Stimulated activated CD4-positive, alpha-beta T cell treated with anti-CD3 and anti-CD28 coated beads, Interleukin-4, amount 100 ng/mL, for 48 hours (primary cell): ENCODE measurements at regions not wholly inside any gene's neighbourhood (a gene's known extent, or its start where the extent isn't known, plus 50 kb on each side); places are given as distances from the start of the nearest gene placed in this dataset.

Source experiments
- DNase-seq, 2 donors: peaks; one replicate each; pipeline ENCODE4 v3.0.0-alpha.2; 2020; ENCODE audit warnings: low read depth in 2 of 2

DNA sequence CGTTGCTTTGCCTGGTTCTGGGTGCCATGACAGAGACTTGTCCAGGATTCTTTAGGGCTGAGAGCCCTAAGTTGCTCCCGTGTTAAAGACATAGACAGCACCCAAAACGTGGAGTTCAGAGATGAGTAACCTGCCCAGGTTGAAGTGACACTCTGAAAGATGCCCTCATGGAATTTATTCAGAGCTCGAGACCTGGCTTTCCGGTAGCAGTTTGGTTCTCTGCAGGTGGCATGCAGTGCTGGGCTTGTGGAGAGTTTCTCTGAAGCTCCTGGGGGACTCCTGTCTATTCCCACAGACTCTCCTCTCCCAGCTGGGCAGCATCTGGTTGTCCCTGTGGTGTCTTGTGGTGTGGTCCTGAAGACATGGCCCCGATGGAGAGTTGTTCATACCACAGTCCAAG, 241.0 kb downstream of the RHOU start:
- no peak for DNase-seq

DNA sequence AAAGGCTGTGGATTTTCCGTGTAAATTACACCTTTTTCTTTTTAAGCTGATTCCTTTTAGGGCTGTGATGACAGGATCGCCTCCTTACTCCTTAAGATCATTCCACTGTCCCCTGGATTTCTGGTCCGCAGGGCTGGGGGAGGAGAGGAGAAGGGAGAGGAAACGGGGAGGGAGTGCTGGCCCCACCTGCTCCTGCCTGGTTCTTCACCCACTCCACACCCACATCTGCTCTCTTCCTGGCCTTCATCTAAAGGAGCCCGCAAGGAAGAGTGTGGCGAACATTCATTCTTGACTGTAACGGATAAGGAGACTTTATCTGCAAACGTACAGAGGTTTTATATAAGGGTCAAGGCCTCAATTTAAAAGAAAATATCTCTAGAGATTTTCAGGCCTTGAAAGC, 242.0 kb downstream of the RHOU start:
- DNase-seq: no peak

DNA sequence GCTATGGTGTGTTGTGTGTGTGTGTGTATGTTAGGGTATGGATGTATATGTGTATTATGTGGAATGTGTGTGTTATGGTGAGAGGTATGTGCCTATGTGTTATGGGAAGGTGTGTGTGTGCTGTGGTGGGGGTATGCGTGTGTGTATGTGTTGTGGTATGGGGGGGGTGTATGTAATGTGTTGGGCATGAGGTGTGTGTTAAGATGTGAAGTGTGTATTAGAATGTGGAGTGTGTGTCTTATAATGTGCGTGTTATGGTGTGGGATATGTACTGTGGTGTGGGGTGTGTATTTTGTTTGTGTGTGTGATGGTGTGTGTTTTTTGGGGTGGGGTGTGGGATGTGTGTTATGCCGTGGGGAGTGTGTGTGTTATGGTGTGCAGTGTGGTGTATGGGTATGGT, 242.5 kb downstream of the RHOU start:
- DNase-seq: no peak

DNA sequence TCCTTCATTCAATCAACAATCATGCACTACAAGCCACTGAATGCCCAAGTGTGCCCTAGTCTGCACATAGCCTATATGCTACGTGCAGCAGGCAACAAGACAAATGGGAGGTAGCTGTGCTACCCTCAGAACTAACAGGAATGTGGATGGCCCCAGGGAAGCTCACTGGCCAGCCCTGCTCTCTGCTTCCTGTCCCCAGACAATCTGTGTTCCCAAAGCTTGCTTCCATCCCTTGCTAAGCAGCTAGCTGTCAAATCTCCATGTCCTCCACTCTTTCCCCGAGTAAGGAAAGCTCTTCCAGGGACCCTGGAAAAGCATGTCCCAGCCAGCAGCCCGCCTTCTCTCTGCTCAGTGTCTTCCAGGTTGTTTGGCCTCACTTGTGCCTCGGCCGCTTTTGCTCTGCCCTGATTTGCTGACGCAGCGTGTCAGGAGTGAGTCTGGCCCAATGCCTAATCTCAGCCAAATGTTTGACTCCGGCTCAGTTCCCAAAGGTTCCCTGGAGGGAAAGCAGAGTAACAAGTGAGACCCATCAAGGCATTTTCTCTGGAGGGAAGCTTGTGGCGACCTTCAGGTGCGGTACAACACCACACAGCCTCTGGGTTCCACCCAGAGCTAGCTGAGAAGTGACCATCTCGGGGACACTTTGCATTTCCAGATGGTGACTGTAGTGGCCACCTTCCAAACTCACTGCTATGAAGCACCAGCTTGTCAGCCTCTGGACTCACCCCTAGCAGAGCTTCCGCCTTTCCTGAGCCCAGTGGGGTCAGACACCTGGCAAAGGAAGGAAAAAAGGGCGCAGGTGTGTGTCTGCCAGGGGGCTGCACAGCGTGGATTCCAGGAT, 243.4 kb downstream of the RHOU start:
- DNase-seq: no peak

DNA sequence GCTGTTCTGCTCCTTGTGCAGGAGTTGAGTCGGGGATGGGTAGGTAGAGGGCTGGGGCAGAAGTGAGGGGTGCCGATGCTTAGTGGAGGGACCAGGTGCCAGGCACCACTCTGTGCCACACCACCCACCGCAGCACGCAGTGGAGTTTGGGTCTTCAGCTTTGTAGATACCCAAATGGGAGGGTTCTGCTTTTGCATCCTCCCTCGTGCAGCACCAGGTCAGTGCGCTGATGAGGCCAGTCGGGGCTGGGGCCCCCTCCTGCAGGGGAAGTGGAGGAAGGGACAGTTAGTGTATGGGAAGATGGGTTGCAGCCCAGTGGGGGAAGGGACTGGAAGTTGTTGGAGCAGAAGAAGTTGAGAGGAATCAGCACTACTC, 244.0 kb downstream of the RHOU start:
- no peak for DNase-seq

DNA sequence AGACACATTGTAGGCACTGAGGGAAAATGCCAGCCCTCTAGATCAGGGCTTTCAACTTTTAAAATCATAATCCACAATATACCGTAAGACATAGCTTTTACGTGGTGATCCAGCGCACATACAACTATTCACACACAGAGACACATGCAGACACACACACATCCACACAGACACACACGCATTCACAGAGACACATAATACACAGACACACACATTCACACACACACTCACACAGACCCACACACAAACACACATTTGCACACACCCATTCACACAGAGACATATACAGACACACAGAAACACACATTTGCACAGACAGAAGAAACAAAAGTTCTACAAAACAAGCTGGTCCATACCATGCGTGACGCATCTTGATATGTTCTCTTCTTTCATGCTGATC, 244.5 kb downstream of the RHOU start:
- no peak for DNase-seq

DNA sequence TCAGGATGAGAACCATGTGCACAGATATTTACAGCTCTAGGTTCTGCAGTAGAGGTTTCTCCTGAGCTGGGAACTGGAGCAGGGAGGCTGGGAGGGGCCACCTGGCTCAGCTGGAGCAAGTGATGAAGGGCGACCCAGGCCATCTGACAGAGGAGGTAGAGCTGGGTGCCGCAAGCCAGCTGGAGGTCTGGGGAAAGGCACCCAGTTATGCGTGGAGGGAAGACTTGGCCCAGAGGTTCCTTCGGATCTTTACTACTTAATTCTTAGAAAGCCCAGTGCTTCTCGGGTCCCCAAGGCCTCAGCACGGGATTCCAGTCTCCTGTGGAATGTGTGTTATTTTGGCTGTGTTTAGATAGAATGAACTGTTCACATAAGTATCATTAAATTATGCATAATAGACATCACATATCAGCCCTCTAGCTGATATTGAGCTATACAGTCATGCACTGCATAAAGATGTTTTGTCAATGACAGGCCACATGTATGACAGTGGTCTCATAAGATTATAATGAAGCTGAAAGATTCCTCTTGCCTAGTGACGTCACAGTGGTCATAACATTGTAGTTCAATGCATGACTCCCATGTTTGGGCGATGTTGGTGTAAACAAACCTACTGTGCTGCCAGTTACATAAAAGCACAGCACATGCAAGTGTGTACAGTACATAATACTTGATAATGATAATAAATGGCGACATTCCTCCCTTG, 245.1 kb downstream of the RHOU start:
- no peak for DNase-seq

DNA sequence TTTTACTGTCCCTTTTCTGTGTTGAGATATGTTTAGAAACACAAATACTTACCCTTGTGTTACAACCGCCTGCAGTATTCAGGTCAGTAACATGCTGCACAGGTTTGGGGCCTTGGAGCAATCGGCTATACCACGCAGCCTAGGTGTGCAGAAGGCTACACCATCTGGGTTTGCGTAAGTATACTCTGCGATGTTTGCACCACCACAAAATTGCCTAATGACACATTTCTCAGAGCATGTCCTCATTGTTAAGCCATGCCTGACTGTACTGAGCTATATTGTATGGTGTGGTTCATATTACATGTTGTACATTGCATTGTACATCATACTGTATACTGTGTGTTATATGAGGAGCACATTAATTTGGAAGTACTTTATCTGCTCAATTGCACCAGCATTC, 247.4 kb downstream of the RHOU start:
- DNase-seq: no peak

DNA sequence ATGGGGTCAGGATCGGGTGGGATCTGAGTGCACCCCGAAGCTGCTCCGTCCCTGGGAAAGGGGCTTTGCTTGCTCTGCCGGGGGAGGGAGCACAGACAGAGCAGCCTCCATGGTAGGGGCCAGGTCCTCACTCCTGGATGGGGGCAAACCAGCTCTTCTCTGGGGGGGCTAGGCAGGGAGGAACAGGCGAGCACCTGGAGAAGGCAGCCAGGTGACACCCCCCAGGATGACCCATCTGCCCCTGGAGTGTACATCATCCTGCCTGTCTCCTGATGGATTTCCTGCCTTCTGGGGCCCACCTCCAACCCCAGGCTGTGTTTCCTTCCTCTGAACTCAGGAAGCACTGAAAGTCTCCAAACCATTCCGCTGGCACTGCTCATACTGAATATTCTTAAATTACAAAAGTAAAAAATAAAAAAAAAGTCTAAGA, 248.0 kb downstream of the RHOU start:
- no peak for DNase-seq

DNA sequence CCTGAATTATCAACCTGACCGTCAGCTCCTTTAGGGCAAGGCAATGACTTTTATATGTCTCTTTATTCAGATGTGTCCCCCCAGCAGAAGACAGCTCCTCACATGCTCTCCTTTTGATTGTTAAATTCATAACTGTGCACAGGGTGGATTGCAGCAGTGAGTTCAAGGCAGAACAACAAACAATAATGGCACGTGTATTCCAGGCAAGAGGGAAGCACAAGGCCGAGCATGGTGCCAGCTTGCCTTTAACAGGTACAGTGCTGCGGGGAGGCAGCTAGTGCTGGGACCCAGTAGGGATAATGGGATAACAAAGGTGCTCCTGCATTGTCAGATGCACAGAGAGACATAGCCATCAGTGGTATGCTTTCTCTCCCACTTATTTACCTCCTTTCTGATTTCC, 248.4 kb downstream of the RHOU start:
- DNase-seq: no peak

DNA sequence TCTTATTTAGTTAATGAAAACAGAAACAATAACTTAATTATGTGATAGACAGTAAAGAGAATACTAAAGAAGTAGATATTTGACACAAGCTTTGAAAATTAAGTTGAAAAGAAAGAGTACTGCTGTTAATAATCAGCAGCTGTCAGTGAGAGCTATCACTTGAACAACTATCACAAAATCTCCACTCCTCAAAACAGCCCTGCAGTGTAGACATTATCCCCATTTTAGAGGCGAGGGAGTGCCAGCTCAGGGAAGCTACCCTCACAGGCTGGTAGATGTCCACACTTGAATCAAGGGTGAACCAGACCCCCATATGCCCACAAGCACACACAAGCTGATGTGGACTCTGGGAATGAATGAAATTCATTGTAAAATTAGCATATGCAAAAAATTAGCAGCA, 248.8 kb downstream of the RHOU start:
- no peak for DNase-seq

DNA sequence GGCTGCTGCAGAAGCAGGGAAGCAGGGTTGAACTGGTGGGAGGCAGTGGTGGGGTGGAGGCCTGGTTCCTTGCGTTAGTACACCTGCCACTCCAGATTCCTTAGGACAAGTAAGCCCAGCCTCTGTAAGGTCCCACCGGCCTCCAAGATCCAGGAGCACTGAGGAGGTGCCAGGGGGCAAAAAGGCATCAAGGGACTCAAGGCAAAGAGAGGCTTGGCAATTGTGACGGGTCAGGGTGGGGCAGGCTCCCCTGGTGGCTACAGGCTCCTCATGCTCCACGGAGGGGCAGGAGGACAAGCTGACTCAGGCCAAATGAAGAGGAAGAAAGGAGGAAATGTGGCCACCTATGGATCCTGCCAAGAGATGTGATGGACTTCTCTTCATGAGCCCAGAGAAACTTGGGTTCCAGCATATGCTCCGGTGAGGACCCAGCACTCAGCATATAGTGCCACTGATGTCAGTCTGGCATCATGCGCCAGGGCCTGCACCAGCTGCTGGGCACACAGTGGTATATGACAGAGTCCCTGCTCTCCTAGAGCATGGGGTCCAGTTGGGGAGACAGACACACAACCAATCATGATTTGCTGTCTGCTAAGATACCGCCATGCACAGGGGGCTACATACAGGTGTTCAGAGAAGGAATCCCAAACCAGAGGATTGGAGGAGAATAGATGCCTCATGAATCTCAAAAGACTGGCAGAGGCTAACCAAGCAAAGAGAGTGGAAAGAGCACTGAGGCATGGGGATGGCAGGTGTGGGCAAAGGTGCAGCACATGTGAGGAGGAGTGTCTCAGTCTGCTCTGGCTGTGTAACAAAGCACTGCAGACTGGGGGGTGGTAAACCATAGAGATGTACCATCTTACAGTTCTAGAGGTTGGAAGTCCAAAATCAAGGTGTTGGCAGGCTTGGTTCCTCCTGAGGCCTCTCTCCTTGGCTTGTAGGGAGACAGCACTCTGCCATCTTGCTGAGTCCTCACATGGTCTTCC, 249.7 kb downstream of the RHOU start:
- no peak for DNase-seq

DNA sequence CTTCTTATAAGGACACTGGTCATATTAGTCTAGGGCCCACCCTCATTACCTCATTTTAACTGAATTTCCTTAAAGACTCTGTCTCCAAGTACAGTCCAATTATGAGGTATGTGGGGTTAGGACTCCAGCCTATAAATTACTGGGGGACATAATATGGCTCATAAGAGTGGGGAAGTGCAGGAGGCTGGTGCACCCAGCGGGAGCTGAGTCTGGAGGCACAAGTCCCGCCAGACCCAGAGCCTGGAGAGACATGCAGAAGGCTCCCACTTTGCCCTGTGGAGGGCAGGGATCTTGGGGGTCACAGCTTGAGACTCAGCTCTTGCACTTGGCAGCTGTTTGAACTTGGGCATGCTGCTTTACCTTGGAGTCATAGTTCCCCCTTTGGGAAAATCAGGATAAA, 250.4 kb downstream of the RHOU start:
- no peak for DNase-seq

DNA sequence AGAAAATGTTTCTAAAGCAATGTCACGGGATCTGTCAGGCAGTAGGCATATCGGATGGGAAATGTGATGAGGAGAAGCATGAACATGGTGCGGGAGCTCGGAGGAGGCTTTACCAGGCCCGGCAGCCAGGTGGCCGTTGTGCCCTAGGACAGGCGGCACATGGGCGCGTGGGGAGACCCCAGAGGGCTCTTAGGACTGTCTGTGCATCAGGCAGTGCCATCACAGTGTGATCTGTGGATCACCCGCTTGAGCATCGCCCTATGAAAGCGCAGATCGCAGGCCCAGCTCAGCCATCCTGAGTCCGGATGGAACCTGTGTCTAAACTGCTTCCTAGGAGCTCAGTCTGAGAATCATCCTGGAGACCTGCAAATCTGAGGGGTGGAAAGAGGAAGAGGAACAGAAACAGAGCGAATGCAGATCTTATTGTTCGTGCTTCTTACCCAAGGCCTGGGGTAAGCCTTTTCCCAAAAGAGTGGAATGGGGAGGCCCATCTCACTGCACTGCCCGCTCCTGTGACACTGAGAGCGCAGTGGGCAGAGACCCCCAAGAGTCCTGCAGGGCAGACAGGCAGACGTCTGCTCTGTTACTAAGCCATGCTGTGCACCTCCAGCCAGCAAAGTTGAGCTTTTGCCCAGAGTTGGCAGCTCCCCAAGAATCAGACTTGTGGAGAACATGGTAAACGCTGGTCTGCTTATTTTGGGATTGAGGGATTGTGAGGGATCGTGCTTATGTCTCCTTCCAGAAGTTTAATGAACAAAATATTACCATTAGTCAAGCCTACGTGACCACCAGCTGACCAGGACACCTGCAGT, 251.0 kb downstream of the RHOU start:
- no peak for DNase-seq

DNA sequence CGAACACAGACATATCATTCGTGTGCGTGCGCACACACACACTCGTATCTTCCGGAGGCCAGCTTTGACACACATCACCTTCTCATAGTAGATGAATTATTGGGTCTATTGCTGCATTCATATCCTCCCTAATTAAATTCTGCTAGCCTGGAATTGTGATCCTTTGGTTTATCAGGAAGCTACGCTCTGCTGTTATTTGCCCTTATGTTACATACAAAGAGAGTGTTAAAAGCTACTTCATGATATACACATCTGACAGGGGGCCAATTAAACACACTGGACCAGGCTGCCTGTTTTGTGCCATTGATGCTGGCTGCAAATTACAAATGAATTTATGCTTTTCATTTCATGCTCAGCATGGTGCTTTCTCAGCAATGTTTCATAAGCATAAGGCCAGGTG, 252.0 kb downstream of the RHOU start:
- no peak for DNase-seq

DNA sequence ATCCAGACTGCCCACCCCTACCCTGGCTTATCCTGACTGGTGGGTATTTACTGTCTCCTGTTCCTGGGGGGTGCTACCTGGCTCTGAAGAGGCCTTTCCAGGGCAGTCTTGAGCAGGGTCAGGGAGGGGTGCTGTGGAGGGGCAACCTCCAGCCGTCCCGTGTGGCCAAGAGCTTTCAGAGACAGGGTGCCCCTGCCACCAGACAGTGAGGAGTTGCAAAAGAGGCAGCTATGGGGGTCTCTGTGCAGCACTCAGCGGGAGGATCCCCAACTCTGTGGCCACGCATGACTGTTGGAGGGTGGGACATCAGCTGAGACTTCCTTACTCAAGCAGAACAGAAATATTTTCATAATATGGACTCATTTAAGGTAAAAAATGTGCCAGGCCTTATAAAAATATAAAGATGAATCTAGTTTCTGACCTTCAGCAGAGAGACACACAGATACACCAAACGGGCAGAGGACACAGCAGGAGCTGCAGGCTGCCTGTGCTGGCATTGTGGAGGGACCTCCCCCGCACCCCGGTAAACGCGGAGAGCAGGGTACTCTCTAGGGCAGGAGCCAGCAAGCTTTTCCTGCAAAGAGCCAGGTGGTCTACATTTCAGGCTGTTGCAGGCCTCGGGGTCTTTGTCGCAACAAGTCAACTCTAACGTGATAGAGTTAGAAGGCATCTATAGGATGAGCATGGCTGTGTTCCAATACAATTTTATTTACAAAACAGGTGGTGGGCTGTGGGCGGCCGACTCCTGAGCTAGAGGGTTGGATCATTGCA, 252.6 kb downstream of the RHOU start:
- DNase-seq: no peak

DNA sequence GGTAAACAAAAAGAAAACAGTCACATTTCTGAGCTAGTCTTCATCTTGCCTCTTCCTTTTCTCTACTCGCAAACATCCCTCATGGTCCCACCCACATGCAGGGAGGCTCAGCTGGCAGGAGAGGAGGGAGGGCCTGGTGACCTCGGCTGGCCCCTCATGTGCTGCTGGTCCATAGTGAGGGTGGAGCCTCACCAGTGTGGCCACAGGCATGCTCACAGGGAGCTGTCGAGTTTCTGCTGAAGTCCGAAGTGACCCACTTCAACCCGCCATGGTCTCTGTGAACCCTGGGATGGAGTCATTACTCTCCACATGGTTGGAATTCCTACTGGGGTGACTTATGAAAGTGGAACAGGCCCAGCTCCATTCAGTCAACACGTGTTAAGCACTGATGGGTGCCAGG, 253.4 kb downstream of the RHOU start:
- no peak for DNase-seq

DNA sequence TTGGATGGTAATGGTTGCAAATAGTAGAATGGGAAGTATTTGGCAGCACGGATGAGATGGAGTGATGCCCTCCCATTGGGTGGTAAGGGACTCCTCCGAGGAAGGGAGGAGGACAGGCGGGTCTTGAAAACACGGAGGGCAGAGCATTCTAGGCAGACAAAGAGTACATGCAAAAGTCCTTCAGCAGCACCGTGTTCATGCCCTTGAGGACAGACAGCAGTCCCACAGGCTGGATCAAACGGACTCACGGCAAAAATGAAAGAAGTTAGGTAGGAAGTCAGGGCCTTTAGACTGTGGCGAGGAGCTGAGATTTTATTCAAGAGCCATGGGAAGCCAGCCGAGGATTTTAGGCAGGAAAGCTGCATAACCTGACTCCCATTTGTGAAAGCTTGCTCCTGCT, 253.9 kb downstream of the RHOU start:
- no peak for DNase-seq

DNA sequence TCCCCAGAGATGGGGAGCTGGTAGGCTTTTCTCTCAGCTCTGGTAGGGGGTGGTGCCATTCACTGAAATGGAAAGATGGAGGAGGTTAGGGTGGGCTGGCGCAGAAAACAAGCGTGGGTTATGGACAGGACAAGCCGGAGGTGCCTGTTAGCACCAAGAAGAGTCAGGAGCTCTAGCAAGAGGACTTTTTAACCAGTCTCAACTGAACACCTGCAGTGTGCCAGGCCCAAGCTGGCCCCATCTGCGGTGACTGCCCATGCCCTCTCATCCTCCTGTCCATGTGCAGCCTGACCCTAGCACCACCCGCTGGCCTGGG, 254.4 kb downstream of the RHOU start:
- no peak for DNase-seq

DNA sequence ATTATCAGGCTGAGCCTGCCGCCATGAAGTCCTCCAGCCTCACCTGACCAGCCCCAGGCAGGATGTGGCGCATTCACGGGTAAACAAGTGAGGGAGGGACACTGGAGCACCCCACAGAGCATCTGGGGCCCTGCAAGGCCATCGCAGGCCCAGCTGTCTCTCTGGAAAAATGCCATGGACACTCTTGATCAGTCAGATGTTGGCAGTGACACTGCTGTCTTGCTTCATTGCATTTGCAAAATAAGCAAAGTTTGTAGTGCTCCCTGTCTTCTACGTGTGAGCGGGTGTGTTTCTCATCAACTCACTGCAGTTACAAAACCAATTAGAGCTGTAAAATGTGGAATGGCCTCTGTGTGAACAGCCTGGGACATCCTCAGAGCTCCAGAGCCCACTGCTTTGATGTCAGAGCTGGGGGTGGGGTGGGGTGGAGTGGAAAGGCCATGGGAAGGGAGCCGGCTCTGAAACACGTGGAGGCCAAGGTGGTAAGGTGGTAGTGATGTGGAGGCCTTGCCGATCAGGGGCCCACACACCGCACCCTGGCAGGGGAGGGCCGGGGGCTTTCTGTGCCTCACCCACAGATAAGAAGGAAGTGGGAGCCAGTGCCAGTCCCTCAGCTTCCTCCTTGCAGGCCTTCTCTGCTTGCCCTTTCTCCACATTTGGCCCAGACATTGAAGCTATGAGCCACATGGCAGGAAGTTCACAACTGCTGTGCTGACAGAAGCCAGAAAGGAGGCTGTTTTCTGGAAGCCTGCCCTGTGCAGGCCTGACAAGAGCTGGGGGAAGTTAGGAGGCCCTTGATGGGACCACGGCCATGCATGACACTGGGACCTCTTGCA, 254.9 kb downstream of the RHOU start:
- DNase-seq: no peak
